ENCODE measurements at regions not wholly inside any gene's neighbourhood (a gene's known extent, or its start where the extent isn't known, plus 50 kb on each side); places are given as distances from the start of the nearest gene placed in this dataset.

DNA sequence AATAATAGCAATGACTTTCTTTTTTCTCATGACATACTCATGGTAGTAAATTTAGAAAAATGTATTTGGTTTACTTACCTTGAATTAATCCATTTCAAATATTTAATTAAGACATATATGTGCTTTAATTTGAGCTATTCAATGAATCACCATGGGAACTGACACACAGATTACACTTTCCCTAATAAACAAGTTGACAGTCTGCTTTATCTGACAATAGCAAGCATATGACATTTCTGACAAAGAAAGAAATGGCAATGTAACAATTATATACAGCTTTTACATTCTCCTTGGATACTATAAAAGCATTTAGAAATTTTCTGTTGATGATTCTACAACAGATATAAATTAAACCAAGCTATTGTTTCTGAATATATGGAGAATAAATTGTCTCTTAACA is 382.5 kb downstream of the CYLC2 start:
- TF ChIP-seq, protein P1, sequence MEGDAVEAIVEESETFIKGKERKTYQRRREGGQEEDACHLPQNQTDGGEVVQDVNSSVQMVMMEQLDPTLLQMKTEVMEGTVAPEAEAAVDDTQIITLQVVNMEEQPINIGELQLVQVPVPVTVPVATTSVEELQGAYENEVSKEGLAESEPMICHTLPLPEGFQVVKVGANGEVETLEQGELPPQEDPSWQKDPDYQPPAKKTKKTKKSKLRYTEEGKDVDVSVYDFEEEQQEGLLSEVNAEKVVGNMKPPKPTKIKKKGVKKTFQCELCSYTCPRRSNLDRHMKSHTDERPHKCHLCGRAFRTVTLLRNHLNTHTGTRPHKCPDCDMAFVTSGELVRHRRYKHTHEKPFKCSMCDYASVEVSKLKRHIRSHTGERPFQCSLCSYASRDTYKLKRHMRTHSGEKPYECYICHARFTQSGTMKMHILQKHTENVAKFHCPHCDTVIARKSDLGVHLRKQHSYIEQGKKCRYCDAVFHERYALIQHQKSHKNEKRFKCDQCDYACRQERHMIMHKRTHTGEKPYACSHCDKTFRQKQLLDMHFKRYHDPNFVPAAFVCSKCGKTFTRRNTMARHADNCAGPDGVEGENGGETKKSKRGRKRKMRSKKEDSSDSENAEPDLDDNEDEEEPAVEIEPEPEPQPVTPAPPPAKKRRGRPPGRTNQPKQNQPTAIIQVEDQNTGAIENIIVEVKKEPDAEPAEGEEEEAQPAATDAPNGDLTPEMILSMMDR (IDR thresholded peaks at IDR 0.05 in 2 of 3, conservative IDR thresholded peaks at IDR 0.05 in 1 of 3; ENCODE audit: borderline replicate concordance in 1 of 3, insufficient read depth in 1 of 3, low read depth in 2 of 3, low read length in 2 of 3) = no peak
- no peak for TF ChIP-seq YY1 (IDR thresholded peaks at IDR 0.05; ENCODE audit: extremely low read depth, insufficient replicate concordance, low read depth, low read length)
- no peak for TF ChIP-seq POLR2A (IDR thresholded peaks at IDR 0.05; ENCODE audit: borderline replicate concordance, extremely low read depth, insufficient read depth, insufficient read length)
- TF ChIP-seq ZNF274 (IDR thresholded peaks at IDR 0.05; ENCODE audit: low read depth, low read length) = no peak
- TF ChIP-seq, protein P2, sequence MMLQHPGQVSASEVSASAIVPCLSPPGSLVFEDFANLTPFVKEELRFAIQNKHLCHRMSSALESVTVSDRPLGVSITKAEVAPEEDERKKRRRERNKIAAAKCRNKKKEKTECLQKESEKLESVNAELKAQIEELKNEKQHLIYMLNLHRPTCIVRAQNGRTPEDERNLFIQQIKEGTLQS (IDR thresholded peaks at IDR 0.05) = no peak
- no peak for TF ChIP-seq POLR2AphosphoS5 (IDR thresholded peaks at IDR 0.05; ENCODE audit: low read depth, low read length)
- no peak for TF ChIP-seq SP1 (IDR thresholded peaks at IDR 0.05; ENCODE audit: low read depth)
